HG03175 (cell line): ENCODE measurements at regions not wholly inside any gene's neighbourhood (a gene's known extent, or its start where the extent isn't known, plus 50 kb on each side); places are given as distances from the start of the nearest gene placed in this dataset.
"Not testable (repeated sequence)": the region's sequence is repeated elsewhere in the genome, so short reads cannot be mapped to it uniquely, and the experiment has no call there.

Source experiments
- ATAC-seq: cut with Tn5 transposase; IDR thresholded peaks from one replicate; pipeline ENCODE4 v1.9.1; 2021; ENCODE audit warnings: mild to moderate bottlenecking, moderate library complexity; ENCODE audit not compliant: unreplicated experiment

DNA sequence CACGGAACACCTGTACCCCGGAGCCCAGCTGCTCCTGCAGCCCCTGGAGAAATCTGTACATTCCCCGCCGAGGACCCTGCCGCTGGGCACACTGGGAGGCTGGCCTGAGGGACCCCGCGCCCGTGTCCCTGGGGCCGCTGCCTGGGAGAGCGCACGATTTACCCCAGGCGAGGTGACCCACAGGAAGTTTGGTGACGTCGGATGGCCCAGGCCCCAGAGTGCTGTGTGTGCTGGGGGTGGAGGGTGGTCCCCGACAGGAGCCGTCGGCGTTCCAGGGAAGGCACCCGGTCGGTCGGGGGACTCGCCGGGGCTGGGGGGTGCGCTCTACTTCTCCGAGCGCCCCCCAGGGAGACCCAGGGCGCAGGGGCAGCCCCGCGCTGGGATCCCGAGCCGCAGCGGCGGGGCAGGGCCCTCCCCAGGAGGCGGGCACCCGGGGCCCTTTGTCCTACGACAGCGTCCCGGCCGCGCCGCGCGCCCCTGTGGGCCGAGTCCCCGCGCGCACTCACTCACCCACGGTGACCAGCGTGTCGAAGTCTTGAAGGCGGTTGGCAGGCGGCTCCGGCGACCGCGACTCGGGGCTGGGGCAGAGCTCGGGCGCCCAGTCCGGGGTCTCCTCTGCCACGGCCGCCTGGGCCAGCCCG is 167.9 kb upstream of the PRKX start:
- ATAC-seq, result peak; percentile 42

DNA sequence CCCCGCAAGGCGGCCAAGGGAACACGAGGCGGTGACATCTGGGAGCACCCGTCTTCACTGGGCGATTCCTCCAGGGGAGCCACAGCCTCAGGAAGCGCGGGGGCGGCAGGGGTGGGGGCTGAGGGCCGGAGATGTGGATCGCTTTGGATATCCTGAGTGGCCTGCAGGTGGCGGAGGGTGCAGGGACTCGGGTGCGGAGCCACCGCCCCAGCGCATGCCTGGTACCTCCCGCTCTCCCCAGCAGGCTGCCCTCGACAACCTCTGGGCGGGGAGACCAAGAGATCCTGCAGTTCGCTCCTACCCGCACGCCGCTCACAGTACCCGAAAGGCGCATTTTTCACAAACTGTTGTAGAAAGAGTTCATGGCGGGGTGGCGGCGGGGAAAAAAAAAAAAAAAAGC is 162.9 kb upstream of the PRKX start:
- ATAC-seq, result not testable (repeated sequence)

GRCh38 chrX:3875638-3876037 is 162.2 kb upstream of the PRKX start:
- ATAC-seq, result not testable (repeated sequence)

- not testable (repeated sequence) for ATAC-seq
Observed at GRCh38 chrX:3872226-3872879, 158.9 kb upstream of the PRKX start.

GRCh38 chrX:3867067-3867831 is 153.8 kb upstream of the PRKX start:
- not testable (repeated sequence) for ATAC-seq

- not testable (repeated sequence) for ATAC-seq
Observed at GRCh38 chrX:3858332-3858731, 144.9 kb upstream of the PRKX start.

DNA sequence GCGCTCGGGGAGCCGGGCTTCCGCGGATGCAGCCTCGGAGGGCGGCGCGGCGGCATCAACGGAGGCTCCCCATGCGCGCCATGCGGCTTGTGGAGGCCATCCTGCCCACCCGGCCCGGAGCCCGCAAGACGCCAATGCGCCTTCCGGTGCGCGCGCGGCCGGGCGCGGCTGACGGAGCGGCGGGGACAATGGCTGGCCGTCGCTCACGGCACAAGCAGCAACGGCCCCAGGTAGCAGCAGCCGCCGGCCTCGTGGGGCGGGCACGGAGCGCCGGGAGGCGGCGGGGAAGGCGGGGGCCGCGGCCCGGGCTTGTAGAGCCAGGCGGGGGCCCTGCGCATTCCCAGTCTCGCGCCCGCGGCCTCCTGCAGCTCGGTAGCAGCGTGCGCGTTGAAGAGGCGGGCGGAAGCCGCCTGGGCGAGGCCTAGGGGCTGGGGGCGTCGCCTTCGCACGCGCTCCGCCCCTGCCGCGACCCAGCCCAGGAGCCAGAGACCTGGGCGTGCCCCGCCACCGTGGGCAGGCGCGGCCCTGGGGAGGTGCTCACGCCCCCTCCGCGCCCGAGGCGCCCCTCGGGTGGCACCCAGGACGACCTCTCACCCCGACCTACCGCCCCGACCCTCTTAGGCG is 130.2 kb upstream of the PRKX start:
- ATAC-seq, result peak; percentile 95

GRCh38 chrX:3842822-3843521 is 129.5 kb upstream of the PRKX start:
- ATAC-seq, result peak; percentile 53

DNA sequence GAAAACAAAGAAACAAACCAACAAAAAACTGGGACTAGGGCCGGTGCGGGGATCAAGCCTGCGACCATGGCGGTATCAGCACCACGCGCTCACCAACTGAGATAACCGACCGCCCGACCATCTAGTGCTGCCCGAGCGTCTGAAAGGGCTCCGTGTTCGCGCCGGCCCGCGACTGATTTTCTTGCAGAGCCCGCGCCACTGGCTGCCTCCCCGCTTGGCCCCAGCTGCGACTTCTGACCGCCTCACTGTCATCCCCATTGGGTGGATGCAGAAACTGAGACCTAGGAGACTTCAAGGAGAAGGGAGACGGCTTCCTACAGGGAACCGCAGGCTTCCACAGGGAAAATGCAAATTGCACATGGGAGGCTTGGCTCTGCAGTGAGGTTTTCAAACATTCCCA is 125.3 kb upstream of the PRKX start:
- ATAC-seq, result not testable (repeated sequence)

GRCh38 chrX:3837958-3838643 is 124.7 kb upstream of the PRKX start:
- not testable (repeated sequence) for ATAC-seq

GRCh38 chrX:3837211-3837610 is 123.8 kb upstream of the PRKX start:
- ATAC-seq, result not testable (repeated sequence)

DNA sequence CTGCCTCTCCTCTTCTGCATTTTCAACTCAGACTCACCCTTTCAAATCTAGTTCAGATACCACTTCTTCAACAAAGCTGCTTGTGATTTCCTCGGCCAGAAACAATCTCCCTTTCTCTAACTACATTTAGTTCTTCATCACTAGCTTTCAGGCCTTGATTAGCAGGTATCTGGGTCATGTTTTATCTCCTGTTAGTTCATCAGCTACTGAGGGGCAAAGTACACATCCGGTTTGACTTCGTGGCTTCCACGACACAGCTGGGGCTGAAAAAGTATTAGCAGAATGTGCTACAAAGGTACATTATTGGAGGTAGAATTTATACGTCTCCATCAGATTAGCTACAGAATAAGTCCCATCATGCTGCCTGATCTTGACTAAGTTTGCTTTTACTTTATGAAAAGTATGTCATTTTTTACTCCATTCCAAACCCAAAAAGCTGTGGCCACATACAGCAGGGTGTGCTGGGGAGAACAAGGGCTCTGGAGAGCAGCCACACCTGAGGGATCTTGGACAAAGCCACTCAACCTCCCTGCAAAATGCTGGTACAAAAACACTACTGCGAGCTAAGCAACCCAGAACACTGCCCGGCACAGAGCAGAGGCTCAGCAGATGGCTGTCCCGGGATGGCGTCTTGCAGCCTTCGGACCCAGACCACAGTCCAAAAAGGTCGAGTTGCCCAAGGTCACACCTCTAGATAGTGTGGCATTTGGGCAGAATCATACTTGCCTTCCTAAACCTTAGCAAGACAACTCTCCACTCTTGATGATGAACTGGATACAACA is 120.5 kb upstream of the PRKX start:
- ATAC-seq, result not testable (repeated sequence)

GRCh38 chrX:3830020-3830419 is 116.6 kb upstream of the PRKX start:
- not testable (repeated sequence) for ATAC-seq

- not testable (repeated sequence) for ATAC-seq
Observed at GRCh38 chrX:3829041-3829531, 115.6 kb upstream of the PRKX start.

GRCh38 chrX:3828378-3829040 is 115.1 kb upstream of the PRKX start:
- not testable (repeated sequence) for ATAC-seq

DNA sequence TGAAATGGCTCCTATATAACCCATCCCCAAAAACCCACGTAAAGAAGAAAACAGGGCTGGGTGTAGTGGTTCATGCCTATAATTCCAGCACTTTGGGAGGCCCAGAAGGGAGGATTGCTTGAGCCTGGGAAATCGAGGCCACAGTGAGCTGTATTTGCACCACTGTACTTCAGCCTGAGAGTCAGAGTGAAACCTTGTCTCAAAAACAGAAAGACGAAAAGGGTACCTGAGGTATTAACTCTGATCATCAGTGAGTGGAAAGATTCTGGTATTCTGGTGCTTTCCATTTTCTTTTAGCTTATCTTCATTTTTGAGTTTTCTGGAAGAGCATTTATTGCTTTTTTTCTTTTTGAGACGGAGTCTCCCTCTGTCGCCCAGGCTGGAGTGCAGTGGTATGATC is 110.6 kb upstream of the PRKX start:
- not testable (repeated sequence) for ATAC-seq

DNA sequence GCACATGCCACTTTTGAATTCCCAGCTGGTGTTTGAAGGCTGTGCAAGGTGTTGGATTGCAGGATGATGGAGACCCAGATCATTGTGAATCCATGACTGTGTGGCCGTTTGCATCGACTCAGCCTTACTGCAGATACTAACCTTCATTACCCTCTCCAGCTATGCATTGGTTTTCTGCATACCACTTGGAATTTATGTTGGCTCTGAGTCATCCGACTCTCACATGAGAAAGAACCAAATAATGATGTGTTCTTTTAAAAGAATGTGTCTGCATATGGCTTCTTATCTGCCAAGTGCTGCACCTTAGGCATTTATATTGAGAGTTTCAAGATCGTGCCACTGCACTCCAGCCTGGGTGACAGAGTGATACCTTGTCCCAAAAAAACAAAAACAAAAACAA is 106.7 kb upstream of the PRKX start:
- no peak for ATAC-seq

GRCh38 chrX:3817480-3817879 is 104.0 kb upstream of the PRKX start:
- not testable (repeated sequence) for ATAC-seq
